Cardiac septum (tissue), 1 donor: ENCODE measurements at regions not wholly inside any gene's neighbourhood (a gene's known extent, or its start where the extent isn't known, plus 50 kb on each side); places are given as distances from the start of the nearest gene placed in this dataset.

Experiments used
- DNase-seq: peaks from one replicate; pipeline ENCODE4 v3.0.0-alpha.2; 2020; ENCODE audit warnings: low spot score
- intact Hi-C: fragments of 100-400 bp; cut with DNase I; formaldehyde crosslinking; loops from one replicate; pipeline ENCODE4 v1.14.0; 2022
- donor health status: DM: no; HTN: no; CAD: no.

DNA sequence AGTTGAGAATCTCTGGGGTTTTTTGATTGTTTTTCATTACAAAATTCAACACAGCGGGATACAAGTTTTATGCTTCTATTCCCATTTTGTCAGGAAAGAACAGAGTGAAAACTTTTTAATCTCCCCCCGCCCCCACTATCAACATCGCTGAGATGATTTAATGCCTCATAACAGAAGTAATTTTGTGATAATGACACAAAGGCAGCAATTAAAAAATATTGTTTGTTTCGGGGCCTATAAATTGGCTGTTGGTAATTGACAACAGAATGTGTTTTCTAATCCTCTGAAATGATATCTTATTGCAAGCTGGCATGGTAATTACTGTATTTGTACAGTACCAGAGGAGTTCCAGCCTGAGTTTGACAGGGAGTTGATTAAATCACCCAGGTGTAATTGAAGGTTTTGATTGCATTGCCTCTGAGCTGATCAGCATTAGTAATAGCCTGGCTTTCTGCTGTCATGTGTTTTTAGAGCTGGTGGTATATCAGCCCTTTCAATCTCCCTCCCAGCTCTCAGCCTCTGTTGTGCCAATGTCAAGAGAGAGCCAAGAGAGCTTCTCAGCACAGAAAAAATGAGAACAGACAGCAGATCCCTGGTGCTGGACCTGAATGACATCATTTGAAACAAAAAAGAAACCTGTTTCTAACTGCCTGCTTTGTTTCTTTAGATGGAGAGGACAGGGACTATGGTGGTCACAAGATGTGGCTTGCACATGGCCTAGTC, 265.1 kb downstream of the FAM76B start:
- DNase-seq, result no peak
- intact Hi-C loops, result no loop called here

DNA sequence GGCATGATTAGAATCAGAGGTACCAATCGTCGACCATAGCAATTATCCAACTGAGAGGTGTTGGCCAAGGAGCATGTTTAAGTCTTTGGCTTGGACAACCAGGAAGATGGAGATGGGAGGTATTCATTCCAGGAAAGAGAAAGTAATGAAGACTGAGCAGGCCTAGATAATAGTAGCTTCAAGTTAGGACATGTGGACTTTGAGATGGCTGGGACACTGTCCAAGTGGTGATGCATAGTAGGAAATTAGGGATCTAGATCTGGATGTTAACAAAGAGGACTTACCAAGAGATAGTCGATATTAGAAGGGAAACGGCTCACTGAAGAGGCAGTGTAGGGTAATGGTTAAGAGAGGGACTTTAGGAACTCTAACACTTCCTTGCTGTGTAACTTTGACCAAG, 266.7 kb downstream of the FAM76B start:
- no peak for DNase-seq
- intact Hi-C loops, result no loop called here

DNA sequence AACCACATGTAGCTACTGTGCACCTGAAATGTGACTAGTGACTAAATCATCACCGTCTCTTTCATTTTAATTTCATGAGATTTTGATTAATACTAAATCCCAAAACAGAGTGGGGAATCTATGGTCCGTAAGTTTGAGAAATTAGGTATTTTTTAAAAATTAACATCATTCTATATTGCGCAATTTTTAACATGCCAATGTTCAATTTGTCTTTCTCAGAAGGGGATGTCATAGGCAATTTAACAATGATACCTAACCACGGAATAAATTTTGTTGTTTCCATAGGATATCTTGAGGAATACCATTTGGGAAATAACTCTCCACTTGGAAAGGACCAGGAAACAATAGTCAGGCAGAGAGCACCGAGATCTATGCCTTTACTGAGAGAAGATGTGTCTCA, 267.7 kb downstream of the FAM76B start:
- intact Hi-C loops, result no loop called here
- DNase-seq, result no peak

DNA sequence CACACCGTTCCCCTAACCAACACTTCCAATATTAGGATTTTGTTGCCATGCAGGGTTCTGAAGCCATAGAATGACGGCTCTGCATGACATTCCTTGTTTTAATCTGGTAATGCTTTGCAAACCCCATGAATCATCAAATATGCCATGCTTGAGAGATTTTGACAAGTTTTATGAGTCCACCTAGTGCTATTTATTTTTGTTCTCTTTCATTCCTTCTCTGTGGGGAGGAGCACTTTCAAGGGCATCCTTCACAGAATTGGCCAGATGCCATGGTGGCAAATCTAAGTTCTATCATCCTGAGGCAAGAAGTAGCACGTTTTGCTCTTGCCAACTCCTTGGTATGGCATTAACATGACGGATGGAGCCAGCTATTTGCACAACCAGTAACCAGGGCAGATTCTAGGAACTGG, 268.4 kb downstream of the FAM76B start:
- intact Hi-C loops, result no loop called here
- no peak for DNase-seq

DNA sequence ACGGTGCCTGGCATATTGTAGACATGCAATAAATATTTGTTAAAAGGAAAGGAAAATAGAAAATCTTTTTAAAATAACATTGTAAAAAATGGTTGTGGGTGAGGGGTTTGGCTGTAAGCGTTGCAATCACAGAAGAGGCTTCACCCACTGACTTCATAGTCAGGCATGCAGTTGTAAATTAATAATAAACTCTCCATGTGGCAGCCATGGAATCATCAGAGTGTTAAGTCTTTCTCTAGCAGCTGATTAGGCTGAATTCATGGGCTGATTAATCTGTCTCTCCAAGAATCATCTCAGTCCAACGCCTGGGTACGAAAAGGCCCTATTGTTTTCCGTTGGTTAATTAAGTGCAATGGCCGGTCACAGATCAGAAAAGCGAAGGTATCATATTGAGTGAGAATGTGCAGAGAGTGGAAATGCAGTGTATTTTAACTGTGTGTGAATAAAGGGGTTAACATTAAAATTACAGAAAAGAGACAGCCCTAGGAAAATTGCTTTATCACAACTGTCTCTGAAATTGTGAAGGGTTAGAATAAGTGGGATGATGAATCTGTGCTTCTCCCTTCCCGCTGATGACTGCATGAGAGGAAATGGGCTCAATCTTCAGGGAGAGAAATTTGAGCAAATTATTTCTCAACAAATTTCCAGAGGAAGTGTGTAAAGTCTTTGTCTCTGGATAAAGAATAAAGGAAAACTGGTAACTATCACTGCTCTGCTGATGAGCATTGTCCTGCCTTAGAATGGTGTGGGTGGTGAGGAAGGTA, 269.0 kb downstream of the FAM76B start:
- no peak for DNase-seq
- intact Hi-C loops, result no loop called here

DNA sequence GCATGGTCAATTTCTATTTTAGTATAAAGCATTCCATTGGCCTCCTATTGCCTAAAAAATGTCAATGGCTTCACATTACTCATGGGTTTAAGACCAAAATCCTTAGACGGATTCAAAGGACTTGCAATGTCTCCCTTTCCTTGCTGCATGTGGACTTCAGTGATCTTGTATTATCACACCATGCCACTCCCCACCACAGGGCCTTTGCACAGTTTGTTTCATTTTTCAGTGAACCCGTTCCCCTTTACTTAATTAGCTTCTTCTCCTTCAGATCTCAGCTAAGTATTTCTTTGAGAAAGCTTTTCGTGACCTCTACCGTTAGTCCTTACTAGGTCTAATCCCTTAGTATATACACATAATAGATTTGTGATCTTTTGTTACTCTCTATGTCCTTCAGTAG, 269.7 kb downstream of the FAM76B start:
- no peak for DNase-seq
- intact Hi-C loops, result no loop called here

DNA sequence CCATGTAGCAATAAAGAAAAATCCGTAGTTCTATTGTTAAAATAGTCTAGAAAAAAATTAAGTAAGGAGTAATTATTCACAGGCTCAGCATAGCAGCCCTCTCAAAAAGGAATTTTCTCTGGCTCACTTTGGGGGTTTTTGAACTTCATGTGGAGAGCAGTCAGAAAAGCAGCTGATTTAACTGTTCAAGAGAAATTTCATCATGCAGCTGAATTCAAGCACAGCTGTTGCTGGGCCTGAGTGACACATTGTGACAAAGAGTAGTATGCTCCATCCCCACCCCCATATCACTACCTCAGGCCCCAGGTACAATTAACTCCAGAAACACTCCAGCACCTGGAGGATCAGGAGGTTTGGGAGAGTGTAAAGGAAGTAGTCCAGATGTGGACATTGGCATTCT, 272.1 kb downstream of the FAM76B start:
- intact Hi-C loops, result no loop called here
- DNase-seq, result no peak

DNA sequence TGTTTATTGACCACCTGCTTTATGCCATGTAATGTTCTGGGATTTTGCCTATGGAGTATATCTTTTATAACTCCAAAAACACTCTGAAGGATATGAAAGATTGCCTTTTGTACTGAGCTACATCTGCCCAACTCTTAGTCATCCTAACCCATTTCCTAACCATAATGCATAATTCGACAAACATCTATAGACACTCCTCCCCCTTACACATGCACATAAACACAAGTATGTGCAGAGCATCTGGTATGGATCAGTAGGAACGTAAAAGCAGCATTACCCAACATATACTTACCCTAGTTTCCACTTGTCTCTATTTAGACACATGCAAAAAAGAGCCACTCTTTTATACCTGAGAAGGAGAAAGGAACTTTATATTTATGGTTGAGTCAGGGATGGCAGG, 272.8 kb downstream of the FAM76B start:
- DNase-seq, result no peak
- intact Hi-C loops, result no loop called here

DNA sequence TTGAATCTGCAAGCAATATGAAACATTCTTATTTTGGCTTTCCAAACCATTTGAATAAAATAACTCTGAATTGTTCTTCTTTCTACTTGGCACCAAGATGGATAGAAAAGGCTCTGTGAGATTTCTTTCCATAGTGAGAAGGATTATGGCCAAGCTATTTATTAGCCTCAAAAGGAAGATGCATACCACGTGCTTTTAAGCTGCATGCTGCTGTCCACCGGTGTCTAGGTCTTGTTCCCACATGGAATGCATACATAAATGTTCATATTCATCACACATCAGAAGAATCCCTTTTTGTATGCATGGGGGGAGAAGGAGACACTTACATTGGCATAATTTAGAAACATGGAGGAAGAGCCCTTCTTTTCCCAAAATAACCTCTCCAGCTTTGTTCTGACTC, 273.4 kb downstream of the FAM76B start:
- intact Hi-C loops, result no loop called here
- no peak for DNase-seq

DNA sequence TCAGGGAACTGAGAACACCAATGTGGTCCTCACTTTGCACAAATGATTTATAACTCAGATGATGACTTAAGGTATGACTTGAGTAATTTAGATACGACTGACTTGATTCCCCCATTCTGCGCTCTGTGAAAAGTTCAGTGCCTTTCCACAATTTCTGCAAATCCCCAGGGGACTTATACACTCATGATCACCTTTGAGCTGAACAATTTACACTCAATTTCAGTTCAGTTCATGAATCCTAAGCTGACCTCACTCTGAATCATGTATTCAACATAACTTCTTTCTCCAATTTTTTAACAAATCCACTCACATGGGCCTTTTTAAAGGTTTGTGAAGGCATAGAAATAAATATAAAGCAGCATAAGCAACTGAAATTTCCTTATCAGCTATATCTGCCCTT, 274.2 kb downstream of the FAM76B start:
- intact Hi-C loops, result no loop called here
- DNase-seq, result no peak

DNA sequence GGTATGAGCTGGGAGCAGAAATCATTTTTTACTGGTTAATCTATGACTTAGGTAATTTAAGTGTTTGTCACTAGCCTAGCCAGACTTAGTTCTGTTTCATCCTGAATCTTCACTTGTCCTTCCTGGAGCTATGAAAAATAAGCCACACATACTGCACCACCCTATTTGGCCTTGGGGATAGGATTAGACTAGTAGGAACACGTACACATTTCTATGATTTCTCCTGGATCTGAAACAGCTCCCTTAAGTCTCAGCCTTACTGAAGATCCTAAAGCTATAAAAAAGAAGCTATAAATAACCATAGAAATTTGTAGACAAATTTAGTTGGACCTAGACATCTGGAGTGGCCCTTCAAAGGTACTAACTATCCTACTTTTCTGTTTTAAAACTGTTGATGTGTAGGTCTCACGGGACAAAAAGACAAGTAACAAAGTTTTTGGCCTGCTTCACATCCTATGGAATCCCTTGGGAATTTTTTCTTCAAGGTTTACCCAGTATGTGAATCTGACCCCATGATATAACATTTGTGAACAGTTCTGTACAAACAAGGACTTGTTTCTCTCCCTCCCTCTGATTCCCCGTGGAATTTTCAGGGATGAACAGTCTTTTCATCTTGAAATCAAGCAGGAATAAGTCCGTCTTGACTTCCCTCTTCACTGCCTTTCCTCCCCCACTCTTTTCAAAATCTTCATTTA, 275.0 kb downstream of the FAM76B start:
- DNase-seq, result no peak
- intact Hi-C loops, result no loop called here

DNA sequence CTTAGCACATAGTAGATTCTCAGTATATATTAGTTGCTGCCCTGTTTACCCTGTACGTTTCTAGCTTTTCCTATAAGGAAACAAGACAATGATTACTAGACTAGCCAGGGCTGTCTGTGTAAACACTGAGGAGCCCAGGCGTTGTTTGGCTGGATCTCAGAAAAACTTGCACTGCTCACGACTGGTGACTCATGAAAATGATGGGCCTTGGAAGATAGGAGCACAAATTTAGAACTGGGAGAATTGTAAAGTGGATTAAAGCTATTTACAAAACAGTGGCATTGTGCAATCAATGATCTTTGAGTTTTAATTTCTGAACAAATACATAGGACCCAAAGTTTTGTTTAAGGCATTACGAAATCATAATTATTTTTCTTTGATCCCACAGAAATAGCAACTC, 276.9 kb downstream of the FAM76B start:
- intact Hi-C loops, result no loop called here
- DNase-seq, result no peak

DNA sequence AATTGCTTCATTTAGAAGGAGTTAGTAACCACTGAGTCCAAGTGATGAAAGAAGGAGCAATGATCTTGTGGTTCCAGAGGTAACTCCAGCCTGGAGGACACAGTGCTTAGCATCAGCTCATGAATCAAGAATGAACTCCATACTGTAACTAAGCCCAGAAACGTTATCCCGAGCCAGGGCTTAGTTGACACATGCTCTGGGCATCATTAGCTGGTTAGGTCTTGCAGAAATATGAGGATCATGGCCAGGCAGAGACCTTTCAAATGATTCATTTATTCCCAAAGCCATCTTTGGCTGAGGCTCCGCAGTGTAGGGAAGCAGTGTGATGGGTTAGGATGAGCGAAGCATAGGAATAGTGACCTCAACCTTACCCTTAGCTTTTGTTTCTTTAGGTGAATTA, 277.4 kb downstream of the FAM76B start:
- intact Hi-C loops, result no loop called here
- no peak for DNase-seq

DNA sequence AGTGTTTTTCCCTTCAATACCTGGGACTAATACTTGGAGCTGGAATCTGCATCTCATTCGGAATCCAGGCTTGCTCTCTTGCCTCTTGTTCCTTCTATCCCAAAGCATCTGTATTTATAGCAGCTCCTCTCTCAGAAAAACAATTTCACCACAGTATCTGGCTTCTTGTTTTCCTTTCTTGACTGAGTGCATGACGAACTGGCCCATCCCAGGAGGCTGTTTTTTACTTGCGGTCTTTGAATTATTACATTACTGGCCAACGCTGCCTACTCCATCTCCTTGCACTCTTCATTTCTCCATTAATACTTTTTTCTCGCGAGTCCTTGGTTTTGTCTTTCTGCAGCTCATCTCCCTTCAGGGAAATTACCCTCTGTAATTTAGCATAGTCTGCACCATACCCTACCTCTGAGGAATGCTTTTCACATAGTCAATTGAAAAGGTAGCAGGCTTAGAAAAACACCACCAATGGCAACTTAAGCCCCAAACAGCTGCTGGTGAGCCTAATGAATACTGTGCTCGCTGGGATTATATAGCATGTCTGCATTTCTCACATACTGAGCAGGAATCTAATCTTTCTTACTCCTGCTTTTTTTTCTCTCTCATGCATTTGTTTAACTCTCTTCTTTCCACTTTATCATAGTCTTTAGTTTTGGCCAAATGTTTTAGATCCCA, 277.4 kb upstream of the SESN3 start:
- intact Hi-C loops, result no loop called here
- no peak for DNase-seq

DNA sequence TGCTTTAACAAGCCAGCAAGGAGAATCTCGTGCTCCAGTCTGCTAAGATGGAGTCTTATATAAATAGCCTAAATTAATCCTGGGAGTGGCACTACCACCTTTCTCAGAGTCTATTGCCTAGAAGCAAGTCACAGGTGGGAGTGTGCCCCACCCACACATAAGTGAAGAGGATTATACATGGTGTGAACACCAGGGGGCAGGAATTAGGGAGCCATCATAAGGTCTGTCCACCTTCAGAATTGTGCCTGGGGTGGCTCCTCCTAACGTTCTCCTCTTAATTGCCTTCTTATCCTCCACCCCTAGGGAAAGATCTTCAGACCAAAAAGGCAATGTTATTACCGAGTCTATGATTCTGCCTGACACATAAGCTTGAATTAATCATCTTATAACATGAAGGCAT, 276.8 kb upstream of the SESN3 start:
- intact Hi-C loops, result no loop called here
- no peak for DNase-seq

DNA sequence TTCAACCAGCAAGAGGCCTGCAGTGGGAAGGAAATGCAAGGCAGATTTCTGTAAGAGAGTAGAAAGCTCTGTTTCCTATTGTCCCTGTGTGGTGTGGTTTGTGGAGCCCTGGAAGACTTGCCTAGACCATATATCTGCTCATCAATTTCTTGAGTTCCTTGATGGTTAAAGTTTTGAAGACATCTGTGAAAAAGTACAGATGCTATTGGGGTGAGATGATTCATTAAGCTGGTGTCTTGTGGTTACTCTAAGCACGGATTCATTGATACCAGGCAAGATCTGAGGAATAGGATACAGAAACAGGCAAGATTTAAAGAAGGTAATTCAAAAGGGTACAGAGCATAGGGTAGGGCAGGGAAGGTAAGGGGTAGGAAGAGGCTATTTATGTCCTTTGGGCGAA, 275.8 kb upstream of the SESN3 start:
- DNase-seq, result no peak
- intact Hi-C loops, result no loop called here

DNA sequence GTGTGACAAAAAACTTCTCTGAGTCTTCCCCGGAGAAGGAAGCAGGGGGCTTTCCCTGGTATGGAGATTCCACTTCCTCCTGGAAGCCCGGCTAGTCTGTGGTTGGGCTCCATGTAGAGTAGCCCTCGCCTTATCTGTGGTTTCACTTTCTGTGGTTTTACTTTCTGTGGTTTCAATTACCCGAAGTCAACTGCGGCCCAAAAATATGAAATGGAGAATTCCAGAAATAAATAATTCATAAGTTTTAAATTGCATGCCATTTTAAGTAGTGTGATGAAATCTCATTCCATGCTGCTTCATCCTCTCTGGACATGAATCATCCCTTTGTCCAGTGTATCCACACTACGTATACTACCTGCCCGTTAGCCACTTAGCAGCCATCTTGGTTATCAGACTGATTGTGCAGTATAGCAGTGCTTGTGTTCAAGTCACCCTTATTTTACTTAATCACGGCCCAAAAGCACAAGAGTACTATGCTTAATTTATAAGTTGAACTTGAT, 275.0 kb upstream of the SESN3 start:
- no peak for DNase-seq
- intact Hi-C loops, result no loop called here

DNA sequence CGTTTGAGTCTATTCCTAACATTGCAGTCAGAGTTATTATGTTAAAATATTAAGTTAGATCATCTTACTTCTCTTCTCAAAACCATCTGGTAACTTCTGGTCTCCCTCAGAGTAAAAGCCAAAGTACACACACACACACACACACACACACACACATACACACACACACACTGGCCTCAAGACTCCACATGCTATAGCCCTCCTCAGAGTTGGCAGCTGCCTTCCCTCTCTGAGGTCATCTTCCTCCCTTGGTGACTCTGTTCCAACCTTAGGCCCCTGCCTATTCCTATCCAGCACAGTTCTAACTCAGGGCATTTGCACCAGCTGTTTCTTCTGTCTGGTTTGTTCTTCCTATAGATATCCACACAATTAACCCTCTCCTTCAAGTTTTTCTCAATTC, 272.0 kb upstream of the SESN3 start:
- DNase-seq, result no peak
- intact Hi-C loops, result no loop called here

DNA sequence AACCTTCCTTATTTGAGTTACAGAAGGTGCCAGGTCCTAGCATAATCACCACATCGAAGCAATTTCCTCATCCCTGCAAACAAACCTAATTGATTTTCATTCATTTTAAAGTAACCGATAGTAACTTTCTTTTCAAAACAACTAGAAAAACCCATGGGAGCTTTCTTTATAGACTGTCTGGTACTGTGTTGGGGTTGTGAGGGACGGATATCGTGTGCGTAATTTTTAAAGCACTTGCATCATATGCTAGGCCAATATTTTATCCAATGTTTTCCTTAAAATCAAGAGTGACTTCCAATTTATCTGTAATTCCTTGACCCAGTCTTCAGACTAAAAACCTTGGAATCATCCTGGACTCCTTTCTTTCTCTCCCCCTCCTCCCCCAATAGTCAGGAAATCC, 271.5 kb upstream of the SESN3 start:
- intact Hi-C loops, result no loop called here
- DNase-seq, result no peak

DNA sequence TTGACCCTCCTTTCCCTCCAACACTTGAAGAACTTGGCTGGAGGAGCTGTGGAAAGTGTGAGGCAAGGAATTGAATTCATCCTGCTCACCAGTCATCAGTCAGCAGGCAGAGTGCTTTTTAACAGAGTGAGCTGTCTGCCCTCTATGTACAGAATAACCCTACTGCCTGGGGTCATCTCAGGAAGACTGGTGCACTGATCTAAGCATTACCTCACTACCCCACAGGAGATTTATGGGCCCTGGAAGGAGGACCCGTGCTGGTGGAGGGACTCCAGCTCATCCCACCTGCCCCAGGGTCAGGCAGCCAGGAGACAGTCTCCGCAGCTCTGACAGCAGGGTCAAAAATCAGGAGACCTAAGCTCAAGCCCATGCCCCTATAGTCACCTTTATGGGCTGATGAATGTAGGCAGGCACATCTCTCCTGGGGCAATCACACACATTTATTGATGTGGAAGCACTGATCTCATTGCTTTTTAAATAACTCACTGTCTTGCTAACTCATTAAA, 270.8 kb upstream of the SESN3 start:
- intact Hi-C loops, result no loop called here
- no peak for DNase-seq
